Ishikawa (cell line): ENCODE measurements at regions not wholly inside any gene's neighbourhood (a gene's known extent, or its start where the extent isn't known, plus 50 kb on each side); places are given as distances from the start of the nearest gene placed in this dataset.

Experiments
- CEBPB ChIP-seq: IDR thresholded peaks from 2 replicates; pipeline ENCODE4 v1.6.1; 2012
- CREB1 ChIP-seq: IDR thresholded peaks from 2 replicates; pipeline ENCODE4 v1.6.1; 2012; ENCODE audit warnings: low read depth
- EGR1 ChIP-seq: IDR thresholded peaks from 2 replicates; pipeline ENCODE4 v1.6.1; 2012
- EP300 ChIP-seq: IDR thresholded peaks from 2 replicates; pipeline ENCODE4 v1.6.1; 2012; ENCODE audit warnings: borderline replicate concordance
- FOXM1 ChIP-seq: IDR thresholded peaks from 2 replicates; pipeline ENCODE4 v1.6.1; 2012; ENCODE audit warnings: low read depth, borderline replicate concordance
- NFIC ChIP-seq: IDR thresholded peaks from 2 replicates; pipeline ENCODE4 v1.6.1; 2012
- RAD21 ChIP-seq: IDR thresholded peaks from 2 replicates; pipeline ENCODE4 v1.6.1; 2012; ENCODE audit warnings: low read depth
- TAF1 ChIP-seq: IDR thresholded peaks from 2 replicates; pipeline ENCODE4 v1.6.1; 2012; ENCODE audit warnings: low read depth, mild to moderate bottlenecking
- TCF12 ChIP-seq: IDR thresholded peaks from 2 replicates; pipeline ENCODE4 v1.6.1; 2012; ENCODE audit warnings: low read depth
- TEAD4 ChIP-seq: IDR thresholded peaks from 2 replicates; pipeline ENCODE4 v1.6.1; 2012
- YY1 ChIP-seq: IDR thresholded peaks from 2 replicates; pipeline ENCODE4 v1.6.1; 2012; ENCODE audit warnings: low read depth
- ZBTB7A ChIP-seq: IDR thresholded peaks from 2 replicates; pipeline ENCODE4 v1.6.1; 2012; ENCODE audit warnings: low read depth
- TF ChIP-seq, protein P1 (sequence below): IDR thresholded peaks from 2 replicates; pipeline ENCODE4 v1.6.1; 2012
- TF ChIP-seq, protein P2 (sequence below): IDR thresholded peaks from 2 replicates; pipeline ENCODE4 v1.6.1; 2012
- TF ChIP-seq, protein P3 (sequence below): IDR thresholded peaks from 2 replicates; pipeline ENCODE4 v1.6.1; 2012; ENCODE audit warnings: low read depth, mild to moderate bottlenecking

DNA sequence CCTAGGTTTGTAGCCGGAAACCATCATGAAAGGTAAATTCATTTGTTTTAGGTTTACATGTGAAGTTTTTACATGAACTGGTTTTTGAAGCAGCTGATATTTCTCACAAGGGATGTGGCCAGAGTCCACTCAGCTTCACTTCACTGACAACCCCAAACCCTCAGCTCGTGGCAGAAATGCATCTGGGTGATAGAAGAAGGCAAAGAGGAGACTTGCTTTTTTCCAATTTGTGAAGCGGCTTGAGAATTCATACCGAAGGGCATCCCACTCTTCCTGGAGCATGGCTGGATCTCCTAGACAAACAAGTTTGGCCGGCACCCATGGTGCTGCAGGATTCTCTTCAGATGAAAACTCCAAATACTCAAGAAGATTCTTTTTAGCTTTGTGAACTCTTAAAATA, 392.8 kb upstream of the CNR1 start:
- no peak for TF ChIP-seq TCF12
- TF ChIP-seq, protein P1, sequence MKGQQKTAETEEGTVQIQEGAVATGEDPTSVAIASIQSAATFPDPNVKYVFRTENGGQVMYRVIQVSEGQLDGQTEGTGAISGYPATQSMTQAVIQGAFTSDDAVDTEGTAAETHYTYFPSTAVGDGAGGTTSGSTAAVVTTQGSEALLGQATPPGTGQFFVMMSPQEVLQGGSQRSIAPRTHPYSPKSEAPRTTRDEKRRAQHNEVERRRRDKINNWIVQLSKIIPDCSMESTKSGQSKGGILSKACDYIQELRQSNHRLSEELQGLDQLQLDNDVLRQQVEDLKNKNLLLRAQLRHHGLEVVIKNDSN, result no peak

DNA sequence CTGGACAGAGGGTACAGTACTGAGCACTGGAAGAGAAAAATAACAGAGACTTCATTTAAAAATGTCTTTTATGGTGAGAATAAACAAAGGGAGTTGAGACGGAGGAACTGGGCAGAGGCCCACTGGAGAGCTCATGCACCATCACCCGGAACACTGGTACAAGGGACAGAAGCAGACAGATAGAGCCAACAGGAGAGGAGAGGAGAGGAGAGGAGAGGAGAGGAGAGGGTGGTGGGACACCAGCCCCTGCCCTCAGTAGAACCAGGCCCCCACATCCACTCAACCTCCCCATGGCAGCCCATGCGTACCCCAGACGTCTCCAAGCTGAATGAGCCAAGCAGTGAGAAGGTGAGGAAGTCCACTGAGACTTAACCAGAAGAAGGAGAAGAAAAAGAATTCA, 390.5 kb upstream of the CNR1 start:
- TF ChIP-seq NFIC, result no peak
- no peak for TF ChIP-seq TCF12
- no peak for TF ChIP-seq ZBTB7A
- no peak for TF ChIP-seq EP300
- no peak for TF ChIP-seq RAD21
- no peak for TF ChIP-seq TEAD4
- no peak for TF ChIP-seq CREB1
- TF ChIP-seq TAF1, result no peak
- no peak for TF ChIP-seq EGR1
- no peak for TF ChIP-seq YY1
- TF ChIP-seq, protein P2, sequence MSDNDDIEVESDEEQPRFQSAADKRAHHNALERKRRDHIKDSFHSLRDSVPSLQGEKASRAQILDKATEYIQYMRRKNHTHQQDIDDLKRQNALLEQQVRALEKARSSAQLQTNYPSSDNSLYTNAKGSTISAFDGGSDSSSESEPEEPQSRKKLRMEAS, result no peak
- TF ChIP-seq, protein P1, result no peak
- TF ChIP-seq, protein P3, sequence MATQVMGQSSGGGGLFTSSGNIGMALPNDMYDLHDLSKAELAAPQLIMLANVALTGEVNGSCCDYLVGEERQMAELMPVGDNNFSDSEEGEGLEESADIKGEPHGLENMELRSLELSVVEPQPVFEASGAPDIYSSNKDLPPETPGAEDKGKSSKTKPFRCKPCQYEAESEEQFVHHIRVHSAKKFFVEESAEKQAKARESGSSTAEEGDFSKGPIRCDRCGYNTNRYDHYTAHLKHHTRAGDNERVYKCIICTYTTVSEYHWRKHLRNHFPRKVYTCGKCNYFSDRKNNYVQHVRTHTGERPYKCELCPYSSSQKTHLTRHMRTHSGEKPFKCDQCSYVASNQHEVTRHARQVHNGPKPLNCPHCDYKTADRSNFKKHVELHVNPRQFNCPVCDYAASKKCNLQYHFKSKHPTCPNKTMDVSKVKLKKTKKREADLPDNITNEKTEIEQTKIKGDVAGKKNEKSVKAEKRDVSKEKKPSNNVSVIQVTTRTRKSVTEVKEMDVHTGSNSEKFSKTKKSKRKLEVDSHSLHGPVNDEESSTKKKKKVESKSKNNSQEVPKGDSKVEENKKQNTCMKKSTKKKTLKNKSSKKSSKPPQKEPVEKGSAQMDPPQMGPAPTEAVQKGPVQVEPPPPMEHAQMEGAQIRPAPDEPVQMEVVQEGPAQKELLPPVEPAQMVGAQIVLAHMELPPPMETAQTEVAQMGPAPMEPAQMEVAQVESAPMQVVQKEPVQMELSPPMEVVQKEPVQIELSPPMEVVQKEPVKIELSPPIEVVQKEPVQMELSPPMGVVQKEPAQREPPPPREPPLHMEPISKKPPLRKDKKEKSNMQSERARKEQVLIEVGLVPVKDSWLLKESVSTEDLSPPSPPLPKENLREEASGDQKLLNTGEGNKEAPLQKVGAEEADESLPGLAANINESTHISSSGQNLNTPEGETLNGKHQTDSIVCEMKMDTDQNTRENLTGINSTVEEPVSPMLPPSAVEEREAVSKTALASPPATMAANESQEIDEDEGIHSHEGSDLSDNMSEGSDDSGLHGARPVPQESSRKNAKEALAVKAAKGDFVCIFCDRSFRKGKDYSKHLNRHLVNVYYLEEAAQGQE, result no peak
- no peak for TF ChIP-seq FOXM1
- no peak for TF ChIP-seq CEBPB

DNA sequence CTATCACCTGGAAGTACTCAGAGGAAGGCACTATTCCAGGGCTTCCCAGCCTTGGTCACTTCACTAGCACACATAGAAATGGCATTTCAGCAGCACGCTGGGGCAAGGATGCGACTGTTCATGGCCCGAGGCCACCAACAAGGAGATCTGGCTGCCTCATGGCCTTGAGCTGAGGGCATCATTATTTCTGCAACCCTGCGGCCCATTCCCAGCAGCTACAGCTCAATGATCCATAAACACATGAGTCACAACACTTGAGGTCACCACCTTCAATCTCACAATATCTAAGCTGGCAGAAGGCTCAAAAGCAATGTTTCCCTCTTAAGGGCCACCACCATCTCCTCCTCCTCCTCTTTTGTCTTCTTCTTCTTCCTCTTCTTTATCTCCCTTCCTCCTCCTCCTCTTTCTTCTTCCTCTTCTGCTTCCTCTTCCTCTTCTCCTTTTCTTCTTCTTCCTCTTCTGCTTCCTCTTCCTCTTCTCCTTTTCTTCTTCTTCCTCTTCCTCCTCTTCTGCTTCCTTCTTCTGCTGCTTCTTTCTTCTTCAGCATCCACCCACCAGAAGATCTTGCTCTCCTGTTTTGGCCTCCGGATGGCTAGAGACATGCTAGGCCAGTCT, 382.9 kb upstream of the CNR1 start:
- no peak for TF ChIP-seq FOXM1
- TF ChIP-seq CREB1, result no peak
- TF ChIP-seq, protein P3, result no peak
- no peak for TF ChIP-seq CEBPB

DNA sequence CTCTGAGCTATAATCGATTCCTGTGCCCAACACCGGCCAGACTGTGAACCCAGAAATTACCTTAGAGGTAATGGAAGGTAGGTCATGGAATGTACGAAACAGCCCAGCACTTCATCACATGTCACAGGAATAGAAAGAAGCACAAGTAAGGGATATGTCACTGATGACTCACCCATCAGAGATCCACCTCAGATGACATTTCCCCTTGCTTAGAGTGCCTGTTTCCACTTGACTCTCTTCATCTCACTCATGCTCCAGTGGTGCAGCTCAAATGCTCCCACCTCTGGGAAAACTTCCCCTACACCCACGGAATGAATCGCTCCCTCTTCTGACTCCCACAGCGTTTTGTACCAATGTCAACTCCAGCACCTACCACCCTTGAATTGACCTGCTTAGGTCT, 381.6 kb upstream of the CNR1 start:
- TF ChIP-seq EGR1 (no peak), CEBPB (no peak), FOXM1 (no peak), YY1 (no peak), RAD21 (no peak), ZBTB7A (no peak), EP300 (no peak), NFIC (no peak), TCF12 (no peak), TAF1 (no peak), CREB1 (no peak), TEAD4 (no peak)
- TF ChIP-seq, protein P1, result no peak
- TF ChIP-seq, protein P2, result no peak
- TF ChIP-seq, protein P3, result no peak

DNA sequence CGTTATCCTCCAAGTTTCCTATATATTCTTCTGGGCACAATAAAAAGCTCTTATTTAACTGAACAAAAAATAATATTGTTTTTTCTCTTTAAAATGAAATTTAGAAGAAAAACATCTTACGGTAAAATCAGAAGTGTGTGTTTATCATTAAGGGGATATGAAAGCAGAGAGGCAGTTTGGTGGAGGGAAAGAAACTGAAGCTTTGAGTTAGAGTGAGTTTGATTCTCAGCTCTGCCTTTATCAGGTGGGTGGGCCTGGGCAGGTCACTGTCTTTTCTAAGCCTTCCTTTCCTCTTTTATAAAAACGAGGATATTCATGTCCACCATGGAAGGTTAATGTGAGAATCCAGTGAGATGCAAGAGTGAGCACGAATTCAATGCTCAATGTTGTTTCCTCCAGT, 379.8 kb upstream of the CNR1 start:
- TF ChIP-seq FOXM1 (no peak), TCF12 (no peak), ZBTB7A (no peak), RAD21 (no peak), NFIC (no peak), EGR1 (no peak), CREB1 (no peak), EP300 (no peak), TEAD4 (no peak), CEBPB (no peak)
- TF ChIP-seq, protein P2, result no peak
- TF ChIP-seq, protein P3, result no peak
